ENCODE measurements at regions not wholly inside any gene's neighbourhood (a gene's known extent, or its start where the extent isn't known, plus 50 kb on each side); places are given as distances from the start of the nearest gene placed in this dataset.
"Not testable (repeated sequence)": the region's sequence is repeated elsewhere in the genome, so short reads cannot be mapped to it uniquely, and the experiment has no call there.

- FAIRE-seq; H3K27ac ChIP-seq; DNase-seq; intact Hi-C loops (cut with DNase I); H3K36me3 ChIP-seq; ATAC-seq; H3K27me3 ChIP-seq; H3K4me3 ChIP-seq; H3K9me3 ChIP-seq; H3K4me1 ChIP-seq: not testable (repeated sequence)
- 89% methylated on average over 3 of the region's 6 CpGs; no CpG with 5 or more reads in 1 of the 2 donors for WGBS, 2 donors
These were observed 102.2 kb upstream of the IKBKE start for GRCh38 chr1:206367955-206368622.

DNA sequence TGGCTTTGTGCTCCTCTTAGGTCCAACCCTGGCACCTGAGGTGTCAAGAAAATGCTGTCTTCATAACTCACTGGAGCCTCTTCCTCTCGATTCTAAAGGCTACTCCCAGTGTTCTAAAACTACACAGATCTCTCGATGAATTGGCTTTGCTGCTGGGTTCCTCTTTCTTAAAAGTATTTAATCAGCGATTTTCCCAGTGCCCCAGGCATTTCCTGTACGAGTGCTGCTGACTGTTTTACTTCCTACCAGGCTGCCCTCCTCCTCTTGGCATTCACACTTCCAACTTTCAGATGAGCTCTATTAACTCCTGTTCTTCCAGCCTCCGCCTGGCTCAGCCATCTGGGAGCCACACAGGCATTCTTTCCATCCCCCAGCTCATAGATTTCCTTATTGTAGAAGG lies 95.6 kb upstream of the IKBKE start:
- peak in 3 of 4 donors; percentile 36 to 76 (median 74) for ATAC-seq
- no CpG with 5 or more reads among the region's 5 CpGs for WGBS, 2 donors
- H3K9me3 ChIP-seq; H3K36me3 ChIP-seq; H3K4me1 ChIP-seq; H3K4me3 ChIP-seq; H3K27ac ChIP-seq; intact Hi-C loops (cut with DNase I); FAIRE-seq; H3K27me3 ChIP-seq; DNase-seq: not testable (repeated sequence)

GRCh38 chr1:206375552-206375951 lies 94.7 kb upstream of the IKBKE start:
- ATAC-seq; H3K36me3 ChIP-seq; H3K4me3 ChIP-seq; H3K27me3 ChIP-seq; H3K9me3 ChIP-seq; H3K4me1 ChIP-seq; DNase-seq; intact Hi-C loops (cut with DNase I); FAIRE-seq; H3K27ac ChIP-seq: not testable (repeated sequence)
- 60 to 78% methylated on average over 1 to 2 of the region's 3 CpGs for WGBS, 2 donors

GRCh38 chr1:206378506-206378905 lies 91.8 kb upstream of the IKBKE start:
- ATAC-seq; DNase-seq; H3K27ac ChIP-seq; H3K27me3 ChIP-seq; H3K9me3 ChIP-seq; H3K4me1 ChIP-seq; H3K36me3 ChIP-seq; intact Hi-C loops (cut with DNase I); FAIRE-seq; H3K4me3 ChIP-seq: not testable (repeated sequence)
- WGBS, 2 donors = 94 to 96% methylated on average over 7 of the region's 7 CpGs

GRCh38 chr1:206379245-206379644 lies 91.0 kb upstream of the IKBKE start:
- no CpG with 5 or more reads among the region's 1 CpG for WGBS, 2 donors
- intact Hi-C loops (cut with DNase I); H3K27me3 ChIP-seq; FAIRE-seq; H3K4me1 ChIP-seq; ATAC-seq; H3K36me3 ChIP-seq; H3K9me3 ChIP-seq; H3K4me3 ChIP-seq; H3K27ac ChIP-seq; DNase-seq: not testable (repeated sequence)

GRCh38 chr1:206380163-206380790 lies 90.0 kb upstream of the IKBKE start:
- peak in 2 of 4 donors; percentile 72 to 80 for ATAC-seq
- 73 to 90% methylated on average over 2 of the region's 4 CpGs for WGBS, 2 donors
- H3K27ac ChIP-seq; H3K9me3 ChIP-seq; H3K27me3 ChIP-seq; DNase-seq; H3K4me1 ChIP-seq; H3K36me3 ChIP-seq; FAIRE-seq; H3K4me3 ChIP-seq; intact Hi-C loops (cut with DNase I): not testable (repeated sequence)

GRCh38 chr1:206380791-206381610 lies 89.3 kb upstream of the IKBKE start:
- FAIRE-seq, DNase-seq, H3K4me3 ChIP-seq: not testable (repeated sequence)

GRCh38 chr1:206384029-206384807 lies 86.1 kb upstream of the IKBKE start:
- DNase-seq; H3K27ac ChIP-seq; intact Hi-C loops (cut with DNase I); H3K4me1 ChIP-seq; H3K9me3 ChIP-seq; H3K4me3 ChIP-seq; FAIRE-seq; H3K36me3 ChIP-seq; H3K27me3 ChIP-seq: not testable (repeated sequence)
- WGBS, 2 donors = 71% methylated on average over 4 of the region's 11 CpGs
- peak in 3 of 4 donors; percentile 46 to 53 (median 51) for ATAC-seq

More at GRCh38 chr1:206380791-206381610, 89.3 kb upstream of the IKBKE start:
- H3K27me3 ChIP-seq; H3K27ac ChIP-seq; intact Hi-C loops (cut with DNase I); H3K9me3 ChIP-seq; H3K4me1 ChIP-seq; H3K36me3 ChIP-seq: not testable (repeated sequence)
- WGBS, 2 donors = 82 to 83% methylated on average over 1 of the region's 7 CpGs
- peak in 3 of 4 donors; percentile 49 to 74 (median 72) for ATAC-seq

DNA sequence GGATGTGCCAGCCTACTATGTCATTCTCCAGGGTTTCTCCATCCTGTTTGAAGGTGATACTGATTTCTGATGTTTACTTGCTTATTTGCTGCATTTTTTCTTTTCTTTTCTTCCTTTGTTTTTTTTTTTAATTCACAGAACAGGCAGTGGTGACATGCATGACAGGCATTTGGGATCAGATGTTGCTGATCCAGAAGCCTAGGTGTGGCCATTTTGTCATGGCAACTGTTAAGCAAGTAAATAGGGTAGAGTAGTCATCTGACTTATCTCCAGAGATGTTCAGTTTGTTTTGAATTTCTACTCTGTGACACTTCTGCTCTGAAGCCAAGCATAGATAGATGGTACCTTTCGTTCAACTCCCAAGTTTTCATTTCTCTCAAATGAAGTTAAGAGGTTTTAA lies 85.4 kb upstream of the IKBKE start:
- H3K9me3 ChIP-seq; intact Hi-C loops (cut with DNase I); H3K36me3 ChIP-seq; ATAC-seq; H3K4me3 ChIP-seq; H3K4me1 ChIP-seq; DNase-seq; FAIRE-seq; H3K27ac ChIP-seq; H3K27me3 ChIP-seq: not testable (repeated sequence)
- 92 to 94% methylated on average over 1 of the region's 1 CpG for WGBS, 2 donors

GRCh38 chr1:206387631-206388030 lies 82.6 kb upstream of the IKBKE start:
- H3K4me3 ChIP-seq; FAIRE-seq; H3K36me3 ChIP-seq; H3K27ac ChIP-seq; H3K27me3 ChIP-seq; H3K4me1 ChIP-seq; intact Hi-C loops (cut with DNase I); H3K9me3 ChIP-seq; DNase-seq: not testable (repeated sequence)
- peak in 3 of 4 donors; percentile 36 to 67 (median 47) for ATAC-seq
- WGBS, 2 donors = no CpG with 5 or more reads among the region's 5 CpGs

- DNase-seq; ATAC-seq; H3K36me3 ChIP-seq; H3K27ac ChIP-seq; H3K27me3 ChIP-seq; H3K4me1 ChIP-seq; H3K9me3 ChIP-seq; H3K4me3 ChIP-seq; intact Hi-C loops (cut with DNase I); FAIRE-seq: not testable (repeated sequence)
- WGBS, 2 donors = 87 to 90% methylated on average over 1 of the region's 2 CpGs
These were observed 78.4 kb upstream of the IKBKE start for GRCh38 chr1:206391903-206392302.
